Trophoblast cell (in vitro differentiated cells and primary cell): ENCODE measurements at regions not wholly inside any gene's neighbourhood (a gene's known extent, or its start where the extent isn't known, plus 50 kb on each side); places are given as distances from the start of the nearest gene placed in this dataset.

Source experiments
- DNase-seq, 2 donors: peaks; one replicate each; pipeline ENCODE4 v3.0.0-alpha.2; 2016
- H2AFZ ChIP-seq: 2 replicates; pipeline ENCODE4 v1.6.1; 2013; ENCODE audit warnings: low read length, moderate library complexity, mild to moderate bottlenecking; ENCODE audit not compliant: insufficient read depth, poor library complexity
- H2AK5ac ChIP-seq: 2 replicates; pipeline ENCODE4 v1.6.1; 2013; ENCODE audit warnings: mild to moderate bottlenecking, low read length
- H2BK120ac ChIP-seq: 2 replicates; pipeline ENCODE4 v1.6.1; 2013; ENCODE audit warnings: low read length, mild to moderate bottlenecking, moderate library complexity; ENCODE audit not compliant: insufficient read depth, poor library complexity
- H2BK12ac ChIP-seq: 2 replicates; pipeline ENCODE4 v1.6.1; 2013; ENCODE audit warnings: mild to moderate bottlenecking, low read length, moderate library complexity
- H2BK5ac ChIP-seq: 2 replicates; pipeline ENCODE4 v1.6.1; 2013; ENCODE audit warnings: low read length, low read depth, moderate library complexity, mild to moderate bottlenecking; ENCODE audit not compliant: poor library complexity
- H3K14ac ChIP-seq: 2 replicates; pipeline ENCODE4 v1.6.1; 2013; ENCODE audit warnings: mild to moderate bottlenecking, low read length
- H3K18ac ChIP-seq: 2 replicates; pipeline ENCODE4 v1.6.1; 2013; ENCODE audit warnings: mild to moderate bottlenecking, low read length
- H3K23ac ChIP-seq: 2 replicates; pipeline ENCODE4 v1.6.1; 2013; ENCODE audit warnings: low read length
- H3K27ac ChIP-seq: 2 replicates; pipeline ENCODE4 v1.5.1; 2013; ENCODE audit warnings: low read depth, mild to moderate bottlenecking, inconsistent platforms, low read length, moderate library complexity
- H3K27me3 ChIP-seq: 2 replicates; pipeline ENCODE4 v1.6.1; 2013; ENCODE audit warnings: inconsistent platforms, mild to moderate bottlenecking, low read length, moderate library complexity; ENCODE audit not compliant: insufficient read depth
- H3K36me3 ChIP-seq, 2 experiments: 1 replicate in 1 of 2; 2 replicates in 1 of 2; pipeline ENCODE4 v1.6.1; 2013; ENCODE audit warnings: low read length in 2 of 2, mild to moderate bottlenecking in 2 of 2, moderate library complexity in 1 of 2; ENCODE audit not compliant: insufficient read depth in 2 of 2, control insufficient read depth in 1 of 2
- H3K4ac ChIP-seq: 2 replicates; pipeline ENCODE4 v1.6.1; 2013; ENCODE audit warnings: low read depth, mild to moderate bottlenecking, low read length, moderate library complexity
- H3K4me1 ChIP-seq, 2 experiments: 1 replicate in 1 of 2; 2 replicates in 1 of 2; pipeline ENCODE4 v1.6.1; 2013; ENCODE audit warnings: low read length in 2 of 2, mild to moderate bottlenecking in 2 of 2, moderate library complexity in 1 of 2; ENCODE audit not compliant: insufficient read depth in 2 of 2, control insufficient read depth in 1 of 2
- H3K4me2 ChIP-seq: 2 replicates; pipeline ENCODE4 v1.6.1; 2013; ENCODE audit warnings: inconsistent platforms, mild to moderate bottlenecking, low read length, moderate library complexity
- H3K4me3 ChIP-seq: 2 replicates; pipeline ENCODE4 v1.5.1; 2013; ENCODE audit warnings: mild to moderate bottlenecking, low read depth, low read length, inconsistent platforms
- H3K79me1 ChIP-seq: one replicate; pipeline ENCODE4 v1.6.1; 2013; ENCODE audit warnings: low read length
- H3K79me2 ChIP-seq: 2 replicates; pipeline ENCODE4 v1.6.1; 2013; ENCODE audit warnings: low read length, mild to moderate bottlenecking; ENCODE audit not compliant: control insufficient read depth, insufficient read depth, poor library complexity
- H3K9ac ChIP-seq: 2 replicates; pipeline ENCODE4 v1.6.1; 2013; ENCODE audit warnings: mild to moderate bottlenecking, low read length
- H3K9me3 ChIP-seq: 2 replicates; pipeline ENCODE4 v1.6.1; 2013; ENCODE audit warnings: low read depth, mild to moderate bottlenecking, control low read depth, inconsistent platforms, low read length; ENCODE audit not compliant: insufficient read depth
- H4K12ac ChIP-seq: 2 replicates; pipeline ENCODE4 v1.6.1; 2013; ENCODE audit warnings: low read depth, mild to moderate bottlenecking, low read length, moderate library complexity
- H4K8ac ChIP-seq: 2 replicates; pipeline ENCODE4 v1.6.1; 2013; ENCODE audit warnings: low read depth, mild to moderate bottlenecking, low read length, moderate library complexity
- H4K91ac ChIP-seq: one replicate; pipeline ENCODE4 v1.6.1; 2013; ENCODE audit warnings: low read depth, mild to moderate bottlenecking, low read length, moderate library complexity
- WGBS: extraction: QIAGEN DNeasy Blood & Tissue Kit; methylation state at CpG from one replicate; pipeline ENCODE4 v1.1.7; 2013; ENCODE audit warnings: missing lambda C conversion rate; ENCODE audit not compliant: insufficient read length, insufficient coverage; ENCODE audit errors: extremely low coverage; 5-methylcytosine and 5-hydroxymethylcytosine counted together

DNA sequence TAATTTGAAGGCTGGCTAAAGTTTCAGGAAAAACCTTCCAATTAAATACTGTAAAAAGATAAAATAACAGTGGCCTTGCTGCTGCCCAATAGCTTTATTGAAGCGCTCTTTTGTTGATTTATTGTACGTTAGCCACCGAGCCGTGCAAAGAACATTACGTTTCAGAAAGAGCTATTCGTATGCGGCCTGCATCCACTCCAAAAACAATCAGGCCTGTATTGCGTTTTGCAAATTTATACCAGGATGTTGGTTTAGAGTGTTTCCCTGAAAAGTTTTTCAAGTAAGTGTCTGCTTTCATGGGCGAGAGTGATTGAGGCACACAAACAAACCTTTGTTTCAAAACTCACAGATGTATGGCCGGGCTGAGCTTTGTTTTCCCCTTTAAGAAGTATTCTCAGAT is 257.2 kb upstream of the SALL3 start:
- no peaks in the 10 kb centered on the region for H3K27me3 ChIP-seq
- H3K27ac ChIP-seq: no peak overlapping the region
- no CpG with 5 or more reads among the region's 10 CpGs for WGBS
- peaks cover 6% of the 10 kb centered on the region for H3K9me3 ChIP-seq
- no peak overlapping the region for H3K18ac ChIP-seq
- no peak for DNase-seq
- no peaks in the 10 kb centered on the region for H3K79me2 ChIP-seq
- peaks cover 3 to 8% of the 10 kb centered on the region in 2 experiments for H3K4me1 ChIP-seq
- no peak overlapping the region for H3K9ac ChIP-seq
- H4K91ac ChIP-seq: no peak overlapping the region
- no peak overlapping the region for H2BK120ac ChIP-seq
- no peak overlapping the region for H2AFZ ChIP-seq
- H3K36me3 ChIP-seq: no peaks in the 10 kb centered on the region
- H2AK5ac ChIP-seq: no peak overlapping the region
- no peak overlapping the region for H3K4me3 ChIP-seq
- H3K4me2 ChIP-seq: no peak overlapping the region
- no peak overlapping the region for H4K12ac ChIP-seq
- H3K4ac ChIP-seq: no peak overlapping the region
- no peak overlapping the region for H4K8ac ChIP-seq
- H3K14ac ChIP-seq: no peak overlapping the region
- no peak overlapping the region for H2BK12ac ChIP-seq
- no peak overlapping the region for H2BK5ac ChIP-seq
- no peaks in the 10 kb centered on the region for H3K79me1 ChIP-seq
- no peak overlapping the region for H3K23ac ChIP-seq

DNA sequence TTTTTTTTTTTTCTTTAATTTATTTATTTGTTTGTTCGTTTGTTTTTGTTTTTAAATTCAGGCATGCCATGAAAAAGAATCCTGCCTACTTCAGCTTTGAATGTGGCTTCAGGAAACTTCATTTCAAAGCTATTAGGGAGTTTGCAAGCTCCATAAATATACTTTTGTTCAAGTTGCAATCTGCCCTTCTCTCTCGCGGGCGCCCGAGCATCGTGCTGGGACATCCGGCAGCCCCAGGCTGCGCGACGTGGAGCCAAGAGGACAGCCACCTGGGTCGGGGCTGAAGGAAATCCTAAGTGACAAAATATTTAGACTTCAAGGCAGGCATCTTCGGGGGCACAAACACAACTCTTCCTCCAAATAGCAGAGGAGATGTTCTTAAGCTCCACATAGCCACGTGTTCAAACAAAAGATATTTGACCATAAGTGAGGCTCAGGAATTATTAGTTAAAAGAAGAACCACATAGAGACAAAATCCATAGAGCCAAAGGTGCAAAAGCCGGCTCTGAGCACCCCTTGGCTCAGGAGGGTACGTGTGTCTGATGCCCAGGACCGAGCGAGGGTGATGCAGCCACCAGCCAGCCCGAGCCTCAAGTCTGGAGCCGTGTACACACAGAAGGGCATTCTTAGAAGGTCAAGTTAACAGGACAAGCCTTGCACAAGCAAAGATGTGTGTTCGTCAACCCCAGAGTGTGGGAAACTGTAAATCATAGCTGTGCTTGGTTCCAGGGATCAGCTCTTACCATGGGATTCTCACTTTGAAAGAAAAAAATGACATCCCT is 256.5 kb upstream of the SALL3 start:
- Histone ChIP-seq H3K18ac (no peak overlapping the region), H3K79me2 (no peaks in the 10 kb centered on the region), H3K14ac (no peak overlapping the region), H2AK5ac (no peak overlapping the region), H3K27ac (no peak overlapping the region), H4K12ac (no peak overlapping the region), H3K27me3 (no peaks in the 10 kb centered on the region), H3K23ac (no peak overlapping the region), H2AFZ (no peak overlapping the region), H3K4me1 (peaks cover 3 to 8% of the 10 kb centered on the region in 2 experiments), H2BK120ac (no peak overlapping the region), H3K9ac (no peak overlapping the region), H3K4me2 (no peak overlapping the region), H2BK12ac (no peak overlapping the region), H3K4ac (no peak overlapping the region), H2BK5ac (no peak overlapping the region), H3K4me3 (no peak overlapping the region), H4K8ac (no peak overlapping the region), H3K9me3 (peaks cover 4% of the 10 kb centered on the region), H3K36me3 (no peaks in the 10 kb centered on the region), H3K79me1 (no peaks in the 10 kb centered on the region), H4K91ac (no peak overlapping the region)
- no CpG with 5 or more reads among the region's 20 CpGs for WGBS
- DNase-seq: no peak

DNA sequence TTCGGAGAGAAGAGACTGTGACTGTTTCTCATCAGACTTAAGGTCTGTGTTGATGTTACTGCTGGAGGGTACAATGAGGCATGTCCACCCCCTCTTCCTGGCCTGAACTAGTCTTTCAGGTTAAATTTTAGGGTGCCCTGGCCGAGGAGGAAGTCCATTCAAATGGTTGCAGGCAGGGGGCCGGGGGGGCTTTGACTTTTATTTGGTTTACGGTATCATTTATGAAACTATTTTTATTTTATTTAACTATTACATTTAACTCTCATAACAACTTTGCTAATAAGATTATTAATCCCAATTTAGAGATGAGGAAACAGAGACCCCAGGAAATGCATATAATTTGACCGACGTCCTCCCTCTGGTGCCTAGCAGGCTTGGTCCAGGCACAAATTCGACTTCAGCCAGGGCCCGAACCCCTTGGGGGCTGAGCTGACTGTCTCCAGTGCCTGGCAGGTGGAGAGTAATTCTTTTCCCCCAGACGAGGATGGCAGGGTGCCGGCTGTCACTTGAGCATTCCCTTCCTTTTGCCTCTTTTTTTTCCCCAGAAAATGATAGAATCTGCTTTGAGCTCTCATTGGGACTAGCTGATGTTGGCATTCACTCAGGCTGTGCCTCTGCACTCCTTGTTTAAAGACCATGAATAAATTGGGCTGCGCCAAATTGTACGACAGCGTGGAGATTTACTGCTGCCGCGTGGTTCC is 255.3 kb upstream of the SALL3 start:
- H3K4me1 ChIP-seq: peaks cover 3 to 8% of the 10 kb centered on the region in 2 experiments
- no peak overlapping the region for H2AFZ ChIP-seq
- no peaks in the 10 kb centered on the region for H3K27me3 ChIP-seq
- H3K9ac ChIP-seq: no peak overlapping the region
- no peak overlapping the region for H3K4me2 ChIP-seq
- DNase-seq: no peak
- H4K91ac ChIP-seq: no peak overlapping the region
- H3K4ac ChIP-seq: no peak overlapping the region
- H3K79me1 ChIP-seq: no peaks in the 10 kb centered on the region
- no peak overlapping the region for H3K18ac ChIP-seq
- no peak overlapping the region for H2BK12ac ChIP-seq
- H4K12ac ChIP-seq: no peak overlapping the region
- no peak overlapping the region for H2BK5ac ChIP-seq
- H3K4me3 ChIP-seq: no peak overlapping the region
- no peak overlapping the region for H3K14ac ChIP-seq
- H2AK5ac ChIP-seq: no peak overlapping the region
- H3K23ac ChIP-seq: no peak overlapping the region
- no peak overlapping the region for H3K27ac ChIP-seq
- H3K9me3 ChIP-seq: peaks cover 4% of the 10 kb centered on the region
- no peak overlapping the region for H2BK120ac ChIP-seq
- H3K36me3 ChIP-seq: no peaks in the 10 kb centered on the region
- WGBS: no CpG with 5 or more reads among the region's 15 CpGs
- H4K8ac ChIP-seq: no peak overlapping the region
- H3K79me2 ChIP-seq: no peaks in the 10 kb centered on the region

DNA sequence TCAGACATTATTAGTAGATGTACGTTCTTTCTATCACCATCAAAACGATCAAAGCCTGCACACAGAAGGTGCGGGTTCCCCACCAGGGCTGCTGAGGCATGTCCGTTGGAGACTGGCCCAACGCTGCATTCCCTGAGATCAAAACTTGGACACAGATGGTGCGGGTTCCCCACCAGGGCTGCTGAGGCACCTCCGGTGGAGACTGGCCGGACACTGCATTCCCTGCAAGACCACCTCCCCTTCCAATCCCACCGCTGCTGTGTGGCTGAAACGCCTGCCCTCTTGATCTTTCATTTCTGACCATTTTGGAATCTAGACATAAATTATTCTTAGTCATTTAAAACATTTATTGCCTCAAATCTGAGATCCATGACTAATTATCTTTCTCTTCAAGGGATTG is 254.2 kb upstream of the SALL3 start:
- no peak overlapping the region for H2BK120ac ChIP-seq
- H3K4me3 ChIP-seq: no peak overlapping the region
- H3K18ac ChIP-seq: no peak overlapping the region
- H3K27me3 ChIP-seq: no peaks in the 10 kb centered on the region
- no peak overlapping the region for H4K91ac ChIP-seq
- no peaks in the 10 kb centered on the region for H3K79me1 ChIP-seq
- no peak overlapping the region for H3K4me2 ChIP-seq
- no peak overlapping the region for H4K8ac ChIP-seq
- no peak overlapping the region for H2BK12ac ChIP-seq
- H2AFZ ChIP-seq: no peak overlapping the region
- H3K4ac ChIP-seq: no peak overlapping the region
- no peaks in the 10 kb centered on the region for H3K36me3 ChIP-seq
- H3K79me2 ChIP-seq: no peaks in the 10 kb centered on the region
- no peak overlapping the region for H3K9ac ChIP-seq
- H3K9me3 ChIP-seq: peaks cover 3% of the 10 kb centered on the region
- no CpG with 5 or more reads among the region's 10 CpGs for WGBS
- no peak overlapping the region for H3K27ac ChIP-seq
- no peak overlapping the region for H2BK5ac ChIP-seq
- H2AK5ac ChIP-seq: no peak overlapping the region
- no peak overlapping the region for H3K23ac ChIP-seq
- no peak overlapping the region for H3K14ac ChIP-seq
- H4K12ac ChIP-seq: no peak overlapping the region
- DNase-seq: no peak
- H3K4me1 ChIP-seq: peaks cover 3 to 8% of the 10 kb centered on the region in 2 experiments
